ENCODE measurements at regions not wholly inside any gene's neighbourhood (a gene's known extent, or its start where the extent isn't known, plus 50 kb on each side); places are given as distances from the start of the nearest gene placed in this dataset.
"Not testable (repeated sequence)": the region's sequence is repeated elsewhere in the genome, so short reads cannot be mapped to it uniquely, and the experiment has no call there.

DNA sequence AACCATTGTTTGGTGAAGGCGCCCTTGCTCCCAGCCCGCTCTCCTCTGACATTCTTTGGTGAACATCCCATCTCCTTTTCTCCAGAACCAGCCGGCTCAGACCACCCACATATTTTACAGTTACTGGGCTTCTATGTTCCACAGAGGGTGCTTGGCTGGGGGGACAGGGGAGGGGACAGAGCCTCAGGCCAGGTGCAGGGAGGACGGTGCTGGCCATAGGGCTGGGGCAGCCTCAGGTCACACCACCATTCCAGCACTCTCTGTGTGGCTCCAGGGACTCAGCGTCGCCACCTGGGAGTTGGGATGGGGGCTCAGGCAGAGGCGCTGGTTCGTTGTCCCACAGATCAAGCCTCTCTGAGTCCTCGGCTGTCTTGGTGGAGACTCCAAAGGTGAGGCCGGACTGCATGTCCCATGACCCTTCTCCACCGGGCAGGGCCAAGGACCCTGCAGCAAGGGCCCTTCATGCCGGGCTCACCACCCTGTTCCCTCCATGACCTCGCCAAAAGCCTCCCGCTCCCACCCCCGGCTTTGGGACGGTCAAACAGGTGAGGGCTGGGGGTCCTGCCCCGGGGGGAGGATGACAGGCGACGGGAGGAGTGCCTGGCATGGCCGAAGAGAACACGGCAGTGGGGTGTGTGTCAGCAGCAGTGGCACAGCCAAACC, 176.4 kb downstream of the NPIPB11 start:
- not testable (repeated sequence) for TF ChIP-seq CTCF, POLR2A (IDR thresholded peaks at IDR 0.05)
